ENCODE measurements at regions not wholly inside any gene's neighbourhood (a gene's known extent, or its start where the extent isn't known, plus 50 kb on each side); places are given as distances from the start of the nearest gene placed in this dataset.
"Not testable (repeated sequence)": the region's sequence is repeated elsewhere in the genome, so short reads cannot be mapped to it uniquely, and the experiment has no call there.

GRCh38 chr20:47960277-47960676 is 175.0 kb upstream of the SULF2 start:
- in situ Hi-C loops (cut with MboI; ENCODE audit: low pct_unique_long_range_greater_than_20kb, low sequenced_read_pairs, unreplicated experiment), result no loop called here
- no peak for DNase-seq (ENCODE audit: low spot score)
- TF ChIP-seq CTCF (IDR thresholded peaks at IDR 0.05; ENCODE audit: extremely low read depth, insufficient read depth, missing control alignments), result no peak

- DNase-seq (ENCODE audit: low spot score); in situ Hi-C loops (cut with MboI; ENCODE audit: low pct_unique_long_range_greater_than_20kb, low sequenced_read_pairs, unreplicated experiment): not testable (repeated sequence)
These were observed 172.9 kb upstream of the SULF2 start for GRCh38 chr20:47957989-47958801.

- TF ChIP-seq CTCF (IDR thresholded peaks at IDR 0.05; ENCODE audit: extremely low read depth, insufficient read depth, missing control alignments), result no peak
These were observed 171.9 kb upstream of the SULF2 start for GRCh38 chr20:47957135-47957534.

GRCh38 chr20:47956268-47956995 is 171.2 kb upstream of the SULF2 start:
- no peak for DNase-seq (ENCODE audit: low spot score)
- no peak for TF ChIP-seq CTCF (IDR thresholded peaks at IDR 0.05; ENCODE audit: extremely low read depth, insufficient read depth, missing control alignments)
- in situ Hi-C loops (cut with MboI; ENCODE audit: low pct_unique_long_range_greater_than_20kb, low sequenced_read_pairs, unreplicated experiment), result no loop called here

More at GRCh38 chr20:47957135-47957534, 171.9 kb upstream of the SULF2 start:
- in situ Hi-C loops (cut with MboI; ENCODE audit: low pct_unique_long_range_greater_than_20kb, low sequenced_read_pairs, unreplicated experiment), result no loop called here
- DNase-seq (ENCODE audit: low spot score), result no peak

GRCh38 chr20:47953471-47953870 is 168.2 kb upstream of the SULF2 start:
- DNase-seq (ENCODE audit: low spot score), result no peak
- in situ Hi-C loops (cut with MboI; ENCODE audit: low pct_unique_long_range_greater_than_20kb, low sequenced_read_pairs, unreplicated experiment), result no loop called here
- no peak for TF ChIP-seq CTCF (IDR thresholded peaks at IDR 0.05; ENCODE audit: extremely low read depth, insufficient read depth, missing control alignments)

GRCh38 chr20:47952023-47952564 is 166.8 kb upstream of the SULF2 start:
- TF ChIP-seq CTCF (IDR thresholded peaks at IDR 0.05; ENCODE audit: extremely low read depth, insufficient read depth, missing control alignments), result no peak
- no peak for DNase-seq (ENCODE audit: low spot score)
- in situ Hi-C loops (cut with MboI; ENCODE audit: low pct_unique_long_range_greater_than_20kb, low sequenced_read_pairs, unreplicated experiment), result no loop called here

- in situ Hi-C loops (cut with MboI; ENCODE audit: low pct_unique_long_range_greater_than_20kb, low sequenced_read_pairs, unreplicated experiment), result no loop called here
- TF ChIP-seq CTCF (IDR thresholded peaks at IDR 0.05; ENCODE audit: extremely low read depth, insufficient read depth, missing control alignments), result no peak
- no peak for DNase-seq (ENCODE audit: low spot score)
These were observed 166.3 kb upstream of the SULF2 start for GRCh38 chr20:47951521-47951971.
